Adipocyte (in vitro differentiated cells): ENCODE measurements at regions not wholly inside any gene's neighbourhood (a gene's known extent, or its start where the extent isn't known, plus 50 kb on each side); places are given as distances from the start of the nearest gene placed in this dataset.
A peak's percentile ranks its signal among the peaks of the same experiment; 100 is the strongest.

Experiments used
- DNase-seq: peaks from one replicate; pipeline ENCODE4 v3.0.0-alpha.2; 2015; ENCODE audit warnings: low read depth
- H3K27me3 ChIP-seq: replicated peaks from 2 replicates; pipeline ENCODE4 v1.7.0; 2013; ENCODE audit warnings: mild to moderate bottlenecking, low read length, moderate library complexity; ENCODE audit not compliant: control insufficient read depth, insufficient read depth
- H3K36me3 ChIP-seq: 2 replicates; pipeline ENCODE4 v1.7.0; 2013; ENCODE audit warnings: low read length, mild to moderate bottlenecking, moderate library complexity; ENCODE audit not compliant: control insufficient read depth, insufficient read depth, severe bottlenecking
- H3K4me1 ChIP-seq: 2 replicates; pipeline ENCODE4 v1.7.0; 2013; ENCODE audit warnings: mild to moderate bottlenecking, low read length, moderate library complexity; ENCODE audit not compliant: control insufficient read depth, insufficient read depth
- H3K4me3 ChIP-seq: 2 replicates; pipeline ENCODE4 v1.7.0; 2013; ENCODE audit warnings: mild to moderate bottlenecking, low read length, moderate library complexity
- H3K9ac ChIP-seq: 2 replicates; pipeline ENCODE4 v1.7.0; 2013; ENCODE audit warnings: mild to moderate bottlenecking, low read length, moderate library complexity
- H3K9me3 ChIP-seq: 2 replicates; pipeline ENCODE4 v1.7.0; 2013; ENCODE audit warnings: mild to moderate bottlenecking, low read length, moderate library complexity; ENCODE audit not compliant: control insufficient read depth

DNA sequence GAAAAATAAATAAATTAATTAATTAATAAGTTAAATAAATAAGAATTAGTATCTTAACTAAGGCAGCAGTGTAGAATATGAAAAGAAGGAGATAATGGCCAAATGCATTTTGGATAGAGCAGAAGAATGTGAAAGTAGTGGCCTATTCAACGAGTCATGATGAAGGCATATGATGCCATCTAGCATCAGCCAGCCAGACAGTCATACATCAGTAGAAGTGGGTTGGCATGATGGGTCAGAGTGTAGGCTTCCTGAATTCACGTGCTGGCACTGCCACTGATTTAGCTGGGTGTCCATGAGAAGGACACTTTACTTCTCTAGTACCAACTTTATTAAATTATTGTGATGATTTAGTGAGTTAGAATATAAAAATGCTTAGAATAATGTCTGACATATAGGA is 256.1 kb upstream of the ARPP21 start:
- no peaks in the 10 kb centered on the region for H3K36me3 ChIP-seq
- H3K27me3 ChIP-seq, result no peaks in the 10 kb centered on the region
- no peaks in the 10 kb centered on the region for H3K4me1 ChIP-seq
- no peak for DNase-seq
- no peak overlapping the region for H3K4me3 ChIP-seq
- no peak overlapping the region for H3K9ac ChIP-seq
- H3K9me3 ChIP-seq, result no peaks in the 10 kb centered on the region

DNA sequence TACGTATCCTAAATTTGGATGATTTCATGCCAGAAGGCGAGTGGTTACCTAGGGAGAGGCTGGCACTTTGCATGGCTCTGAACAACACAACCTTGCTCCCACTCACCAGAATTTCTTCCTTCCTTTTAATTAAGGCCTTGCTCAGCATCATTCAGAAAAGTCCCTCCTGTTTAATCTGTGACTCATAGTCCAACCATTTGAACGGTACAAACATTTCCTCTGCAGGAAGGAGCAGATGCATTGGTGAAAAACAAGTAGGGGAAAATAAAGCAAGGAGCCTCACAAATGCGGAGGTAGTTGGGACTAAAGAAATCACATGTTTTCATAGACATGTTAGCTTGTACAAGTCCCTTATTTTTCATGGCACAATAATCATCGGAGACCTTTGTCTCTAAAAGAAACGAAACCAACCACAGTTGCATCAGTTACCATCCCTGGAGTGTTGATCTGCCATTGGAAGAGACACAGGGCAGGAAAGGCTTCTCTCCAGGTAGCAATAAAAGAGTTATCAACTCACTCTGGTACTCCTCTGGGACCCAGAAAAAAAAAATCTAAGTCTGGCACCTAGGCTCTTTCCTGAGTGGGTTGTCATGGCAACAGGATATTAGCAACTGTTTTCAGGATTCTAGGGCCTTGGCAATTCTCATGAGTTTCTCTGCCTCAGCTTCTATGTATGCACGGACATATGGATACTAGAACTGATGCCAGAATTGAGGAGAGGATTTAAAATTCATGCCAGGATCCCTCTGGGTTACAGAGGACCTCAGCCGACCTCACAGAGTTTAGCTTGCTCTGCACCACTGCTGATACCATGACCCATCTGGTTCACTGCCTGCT is 255.4 kb upstream of the ARPP21 start:
- H3K9ac ChIP-seq, result no peak overlapping the region
- no peaks in the 10 kb centered on the region for H3K4me1 ChIP-seq
- DNase-seq, result peak; percentile 39
- H3K9me3 ChIP-seq, result no peaks in the 10 kb centered on the region
- H3K36me3 ChIP-seq, result no peaks in the 10 kb centered on the region
- no peak overlapping the region for H3K4me3 ChIP-seq
- H3K27me3 ChIP-seq, result no peaks in the 10 kb centered on the region

DNA sequence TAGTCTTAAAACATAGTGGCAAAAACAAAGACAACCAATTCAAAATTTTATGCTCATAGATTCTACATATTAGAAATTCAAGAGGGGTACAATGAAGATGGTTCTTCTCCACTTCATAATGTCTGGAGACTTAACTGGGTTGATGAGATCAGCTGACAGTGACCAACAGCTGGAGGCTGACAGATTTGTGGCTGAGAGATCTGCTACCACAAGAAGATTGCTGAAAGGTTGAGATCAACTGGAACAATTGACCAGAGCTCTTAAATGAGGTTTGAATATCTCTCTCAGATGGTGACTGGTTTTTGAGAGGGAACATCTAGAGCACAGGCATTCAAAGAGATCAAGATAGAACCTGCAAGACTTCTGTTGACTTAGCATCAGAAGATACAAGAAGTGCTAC is 254.1 kb upstream of the ARPP21 start:
- no peak for DNase-seq
- H3K4me1 ChIP-seq, result no peaks in the 10 kb centered on the region
- no peaks in the 10 kb centered on the region for H3K27me3 ChIP-seq
- H3K9ac ChIP-seq, result no peak overlapping the region
- no peak overlapping the region for H3K4me3 ChIP-seq
- no peaks in the 10 kb centered on the region for H3K9me3 ChIP-seq
- H3K36me3 ChIP-seq, result no peaks in the 10 kb centered on the region

- no peaks in the 10 kb centered on the region for H3K27me3 ChIP-seq
- no peak for DNase-seq
- H3K9ac ChIP-seq, result no peak overlapping the region
- peaks cover 4% of the 10 kb centered on the region for H3K9me3 ChIP-seq
- no peaks in the 10 kb centered on the region for H3K4me1 ChIP-seq
- H3K36me3 ChIP-seq, result no peaks in the 10 kb centered on the region
- H3K4me3 ChIP-seq, result no peak overlapping the region
Observed at GRCh38 chr3:35389907-35390306, 249.4 kb upstream of the ARPP21 start.

DNA sequence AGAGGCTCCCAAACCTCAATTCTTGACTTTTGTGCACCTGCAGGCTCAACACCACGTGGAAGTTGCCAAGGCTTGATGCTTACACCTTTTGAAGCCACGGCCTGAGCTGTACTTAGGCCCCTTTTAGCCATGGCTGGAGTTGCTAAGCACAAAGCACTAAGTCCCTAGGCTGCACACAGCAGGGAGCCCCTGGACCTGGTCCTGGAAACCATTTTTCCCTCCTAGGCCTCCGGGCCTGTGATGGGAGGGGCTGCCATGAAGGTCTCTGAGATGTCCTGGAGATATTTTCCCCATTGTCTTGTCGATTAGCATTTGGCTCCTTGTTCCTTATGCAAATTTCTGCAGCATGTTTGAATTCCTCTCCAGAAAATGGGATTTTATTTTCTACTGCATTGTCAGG is 247.1 kb upstream of the ARPP21 start:
- no peaks in the 10 kb centered on the region for H3K4me1 ChIP-seq
- H3K9ac ChIP-seq, result no peak overlapping the region
- H3K9me3 ChIP-seq, result peaks cover 4% of the 10 kb centered on the region
- H3K36me3 ChIP-seq, result no peaks in the 10 kb centered on the region
- H3K27me3 ChIP-seq, result no peaks in the 10 kb centered on the region
- no peak overlapping the region for H3K4me3 ChIP-seq
- no peak for DNase-seq

GRCh38 chr3:35393901-35394799 is 245.2 kb upstream of the ARPP21 start:
- DNase-seq, result peak; percentile 42
- Histone ChIP-seq H3K9ac (no peak overlapping the region), H3K4me3 (no peak overlapping the region), H3K4me1 (no peaks in the 10 kb centered on the region), H3K36me3 (no peaks in the 10 kb centered on the region), H3K27me3 (no peaks in the 10 kb centered on the region), H3K9me3 (peaks cover 4% of the 10 kb centered on the region)

DNA sequence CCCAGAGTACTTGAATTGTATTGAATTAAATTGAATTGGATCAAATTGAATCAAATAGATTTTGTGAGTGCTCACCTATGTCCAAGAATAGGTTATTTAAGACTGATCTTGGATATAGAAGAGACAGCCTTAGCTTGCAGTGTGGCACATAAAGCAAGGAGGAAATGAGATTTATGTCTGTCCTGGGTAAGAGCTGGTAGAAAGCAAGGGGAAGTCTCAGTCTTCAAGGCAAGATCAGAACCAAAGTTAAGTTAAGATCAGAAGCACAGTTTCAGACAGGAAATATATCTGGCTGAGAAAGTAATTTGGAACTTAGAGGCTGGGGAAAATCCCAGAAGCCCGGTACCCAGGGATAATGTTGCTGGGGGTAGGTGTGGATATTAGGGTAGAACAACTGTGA is 244.4 kb upstream of the ARPP21 start:
- DNase-seq, result no peak
- Histone ChIP-seq H3K9me3 (peaks cover 4% of the 10 kb centered on the region), H3K4me3 (no peak overlapping the region), H3K36me3 (no peaks in the 10 kb centered on the region), H3K27me3 (no peaks in the 10 kb centered on the region), H3K4me1 (no peaks in the 10 kb centered on the region), H3K9ac (no peak overlapping the region)

DNA sequence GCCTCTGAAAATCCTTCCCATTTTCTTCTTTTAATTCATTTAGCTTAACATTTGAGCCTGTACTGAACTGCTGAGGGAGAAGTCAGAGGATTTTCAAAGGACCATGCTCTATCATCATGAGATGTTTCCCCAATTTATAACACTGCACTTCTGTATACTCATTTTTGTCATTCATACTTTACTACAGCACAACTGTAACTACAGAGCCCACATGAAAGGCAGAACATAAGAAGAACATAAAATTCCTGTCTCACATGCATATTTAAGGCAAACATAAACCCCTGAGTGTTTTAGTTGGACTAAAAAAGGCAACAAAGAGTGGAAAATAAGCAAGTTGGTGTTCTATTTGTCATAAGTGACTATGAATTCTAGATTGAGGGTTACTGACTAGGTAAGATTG is 237.7 kb upstream of the ARPP21 start:
- Histone ChIP-seq H3K27me3 (no peaks in the 10 kb centered on the region), H3K9ac (no peak overlapping the region), H3K4me3 (no peak overlapping the region), H3K36me3 (no peaks in the 10 kb centered on the region), H3K9me3 (no peaks in the 10 kb centered on the region), H3K4me1 (no peaks in the 10 kb centered on the region)
- no peak for DNase-seq

- Histone ChIP-seq H3K9me3 (no peaks in the 10 kb centered on the region), H3K27me3 (no peaks in the 10 kb centered on the region), H3K36me3 (no peaks in the 10 kb centered on the region), H3K4me1 (no peaks in the 10 kb centered on the region), H3K9ac (no peak overlapping the region), H3K4me3 (no peak overlapping the region)
- DNase-seq, result no peak
Observed at GRCh38 chr3:35404571-35404970, 234.8 kb upstream of the ARPP21 start.

GRCh38 chr3:35408882-35409281 is 230.4 kb upstream of the ARPP21 start:
- no peaks in the 10 kb centered on the region for H3K9me3 ChIP-seq
- H3K27me3 ChIP-seq, result no peaks in the 10 kb centered on the region
- no peak for DNase-seq
- no peaks in the 10 kb centered on the region for H3K36me3 ChIP-seq
- no peak overlapping the region for H3K9ac ChIP-seq
- no peaks in the 10 kb centered on the region for H3K4me1 ChIP-seq
- H3K4me3 ChIP-seq, result no peak overlapping the region

GRCh38 chr3:35409991-35410390 is 229.3 kb upstream of the ARPP21 start:
- H3K36me3 ChIP-seq, result no peaks in the 10 kb centered on the region
- DNase-seq, result no peak
- no peak overlapping the region for H3K4me3 ChIP-seq
- H3K9me3 ChIP-seq, result no peaks in the 10 kb centered on the region
- no peaks in the 10 kb centered on the region for H3K4me1 ChIP-seq
- H3K27me3 ChIP-seq, result no peaks in the 10 kb centered on the region
- H3K9ac ChIP-seq, result no peak overlapping the region
